ENCODE measurements at regions not wholly inside any gene's neighbourhood (a gene's known extent, or its start where the extent isn't known, plus 50 kb on each side); places are given as distances from the start of the nearest gene placed in this dataset.

- H3K4me3 ChIP-seq (replicated peaks in 1 of 4; ENCODE audit: control extremely low read depth in 1 of 4, insufficient read depth in 1 of 4, low read depth in 3 of 4, low read length in 4 of 4): no peak overlapping the region
- no peaks in the 10 kb centered on the region for H3K79me2 ChIP-seq (ENCODE audit: control insufficient read depth, insufficient read depth, low read length)
- H2AFZ ChIP-seq (ENCODE audit: low read length): no peak overlapping the region
- no peaks in the 10 kb centered on the region for H3K4me1 ChIP-seq (ENCODE audit: control insufficient read depth, extremely low read depth, insufficient read depth, low read length)
- TF ChIP-seq EZH2 (IDR thresholded peaks at IDR 0.05; ENCODE audit: low read length, missing control alignments) (no peak), CTCF (conservative IDR thresholded peaks at IDR 0.05 in 1 of 2, IDR thresholded peaks at IDR 0.05 in 1 of 2; ENCODE audit: low read depth in 1 of 2, low read length in 2 of 2) (no peak)
- no peak for DNase-seq (ENCODE audit: low read depth in 2 of 2)
- no peak overlapping the region for H3K27ac ChIP-seq (ENCODE audit: insufficient read depth, low read length)
- no peaks in the 10 kb centered on the region for H4K20me1 ChIP-seq (ENCODE audit: control insufficient read depth, extremely low read depth, insufficient read depth, low read length)
- H3K9me3 ChIP-seq (ENCODE audit: control insufficient read depth, insufficient read depth, low read depth, low read length): no peaks in the 10 kb centered on the region
- no peak overlapping the region for H3K4me2 ChIP-seq (ENCODE audit: extremely low read depth, insufficient read depth, low read length)
- no peaks in the 10 kb centered on the region for H3K27me3 ChIP-seq (ENCODE audit: control insufficient read depth, insufficient read depth, low read length)
- H3K36me3 ChIP-seq (ENCODE audit: control insufficient read depth, insufficient read depth, low read length): no peaks in the 10 kb centered on the region
- no peak overlapping the region for H3K9ac ChIP-seq (ENCODE audit: insufficient read depth, low read length)
Measured at GRCh38 chr6:159461998-159462397, 231.0 kb downstream of the SOD2 start.

DNA sequence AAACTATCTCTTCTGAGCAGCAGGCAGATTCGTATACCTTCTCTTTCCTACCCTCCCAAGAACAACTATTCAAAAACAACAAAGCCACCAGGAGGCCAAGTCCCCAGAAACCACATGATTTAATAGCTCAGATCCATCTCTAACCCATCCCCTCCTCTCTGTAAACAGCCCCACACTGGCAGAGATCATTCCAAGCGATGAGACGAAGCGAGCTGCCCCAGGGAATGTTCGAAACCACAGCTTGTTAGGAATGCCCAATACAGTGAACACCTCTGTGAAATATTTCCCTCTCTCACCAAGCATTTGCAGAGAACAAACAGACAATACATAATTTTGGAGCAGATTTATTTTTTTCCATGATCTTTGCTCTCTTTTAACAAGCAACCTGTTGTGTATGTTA lies 231.8 kb downstream of the SOD2 start:
- TF ChIP-seq CTCF (conservative IDR thresholded peaks at IDR 0.05 in 1 of 2, IDR thresholded peaks at IDR 0.05 in 1 of 2; ENCODE audit: low read depth in 1 of 2, low read length in 2 of 2) (no peak), EZH2 (IDR thresholded peaks at IDR 0.05; ENCODE audit: low read length, missing control alignments) (no peak)
- no peaks in the 10 kb centered on the region for H3K79me2 ChIP-seq (ENCODE audit: control insufficient read depth, insufficient read depth, low read length)
- H3K36me3 ChIP-seq (ENCODE audit: control insufficient read depth, insufficient read depth, low read length): no peaks in the 10 kb centered on the region
- no peaks in the 10 kb centered on the region for H3K27me3 ChIP-seq (ENCODE audit: control insufficient read depth, insufficient read depth, low read length)
- no peak overlapping the region for H3K9ac ChIP-seq (ENCODE audit: insufficient read depth, low read length)
- DNase-seq (ENCODE audit: low read depth in 2 of 2): peak in 1 of 2 donors; percentile 27
- no peak overlapping the region for H3K27ac ChIP-seq (ENCODE audit: insufficient read depth, low read length)
- no peaks in the 10 kb centered on the region for H3K9me3 ChIP-seq (ENCODE audit: control insufficient read depth, insufficient read depth, low read depth, low read length)
- no peak overlapping the region for H2AFZ ChIP-seq (ENCODE audit: low read length)
- no peak overlapping the region for H3K4me3 ChIP-seq (replicated peaks in 1 of 4; ENCODE audit: control extremely low read depth in 1 of 4, insufficient read depth in 1 of 4, low read depth in 3 of 4, low read length in 4 of 4)
- H3K4me1 ChIP-seq (ENCODE audit: control insufficient read depth, extremely low read depth, insufficient read depth, low read length): no peaks in the 10 kb centered on the region
- H3K4me2 ChIP-seq (ENCODE audit: extremely low read depth, insufficient read depth, low read length): no peak overlapping the region
- H4K20me1 ChIP-seq (ENCODE audit: control insufficient read depth, extremely low read depth, insufficient read depth, low read length): no peaks in the 10 kb centered on the region

DNA sequence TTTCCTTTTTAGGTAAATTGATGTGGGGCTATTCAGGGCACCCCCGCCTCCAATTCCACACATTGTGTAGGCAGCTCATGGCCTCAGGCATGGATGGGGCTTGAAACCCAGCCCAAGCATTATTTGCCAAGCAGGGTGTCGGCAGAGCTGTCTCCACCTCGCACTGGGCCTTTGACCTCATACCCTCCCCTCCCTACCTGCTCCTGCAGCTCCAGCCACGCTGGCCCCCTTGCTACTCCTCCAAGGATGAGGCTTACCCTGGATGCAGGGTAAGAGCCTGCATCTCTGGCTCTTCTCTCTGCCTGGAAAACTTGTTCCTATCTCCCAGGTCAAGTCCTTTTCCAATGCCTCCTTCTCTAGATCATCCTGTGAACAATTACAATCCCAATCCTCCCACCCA lies 232.6 kb downstream of the SOD2 start:
- Histone ChIP-seq H3K4me3 (replicated peaks in 1 of 4; ENCODE audit: control extremely low read depth in 1 of 4, insufficient read depth in 1 of 4, low read depth in 3 of 4, low read length in 4 of 4) (no peak overlapping the region), H3K36me3 (ENCODE audit: control insufficient read depth, insufficient read depth, low read length) (no peaks in the 10 kb centered on the region), H4K20me1 (ENCODE audit: control insufficient read depth, extremely low read depth, insufficient read depth, low read length) (no peaks in the 10 kb centered on the region), H2AFZ (ENCODE audit: low read length) (no peak overlapping the region), H3K27me3 (ENCODE audit: control insufficient read depth, insufficient read depth, low read length) (no peaks in the 10 kb centered on the region), H3K9me3 (ENCODE audit: control insufficient read depth, insufficient read depth, low read depth, low read length) (no peaks in the 10 kb centered on the region), H3K9ac (ENCODE audit: insufficient read depth, low read length) (no peak overlapping the region), H3K27ac (ENCODE audit: insufficient read depth, low read length) (no peak overlapping the region), H3K79me2 (ENCODE audit: control insufficient read depth, insufficient read depth, low read length) (no peaks in the 10 kb centered on the region), H3K4me2 (ENCODE audit: extremely low read depth, insufficient read depth, low read length) (no peak overlapping the region), H3K4me1 (ENCODE audit: control insufficient read depth, extremely low read depth, insufficient read depth, low read length) (no peaks in the 10 kb centered on the region)
- TF ChIP-seq CTCF (conservative IDR thresholded peaks at IDR 0.05 in 1 of 2, IDR thresholded peaks at IDR 0.05 in 1 of 2; ENCODE audit: low read depth in 1 of 2, low read length in 2 of 2) (no peak), EZH2 (IDR thresholded peaks at IDR 0.05; ENCODE audit: low read length, missing control alignments) (no peak)
- no peak for DNase-seq (ENCODE audit: low read depth in 2 of 2)
